CD4-positive, alpha-beta T cell (primary cell): ENCODE measurements at regions not wholly inside any gene's neighbourhood (a gene's known extent, or its start where the extent isn't known, plus 50 kb on each side); places are given as distances from the start of the nearest gene placed in this dataset.

Source experiments
- ATAC-seq: fragments of 200-7000 bp; cut with Tn5 transposase; one replicate; pipeline ENCODE4 v1.10.0; 2022; ENCODE audit warnings: mild to moderate bottlenecking; ENCODE audit not compliant: poor library complexity
- CTCF ChIA-PET: fragments of 350-600 bp; sonication (Branson Sonifier 250); formaldehyde crosslinking; loops from one replicate; lab custom pipeline; 2021; ENCODE audit warnings: antibody characterized with exemption, inconsistent platforms; lab: Charles Lee
- POLR2A ChIA-PET: fragments of 350-600 bp; sonication (Branson Sonifier 250); formaldehyde crosslinking; loops from one replicate; lab custom pipeline; 2021; ENCODE audit warnings: antibody characterized with exemption, inconsistent platforms; lab: Charles Lee
- DNase-seq, 14 experiments: peaks; one replicate each; pipeline ENCODE4 v3.0.0-alpha.2; 2013 to 2020; ENCODE audit warnings: mixed read lengths in 2 of 14
- H3K27ac ChIP-seq, 2 donors: one replicate each; pipeline versions ENCODE4 v1.5.1 to v1.7.0; 2013; ENCODE audit warnings: low read length in 2 of 2, low read depth in 1 of 2, mild to moderate bottlenecking in 1 of 2
- H3K27me3 ChIP-seq, 2 experiments: 1 replicate in 1 of 2; 2 replicates in 1 of 2; pipeline versions ENCODE4 v1.6.1 to v1.7.0; 2013; ENCODE audit warnings: low read length in 2 of 2, control low read depth in 1 of 2, mild to moderate bottlenecking in 1 of 2, moderate library complexity in 1 of 2; ENCODE audit not compliant: insufficient read depth in 2 of 2, control insufficient read depth in 1 of 2
- H3K36me3 ChIP-seq: one replicate; pipeline ENCODE4 v1.6.1; 2013; ENCODE audit warnings: low read length, control low read depth; ENCODE audit not compliant: insufficient read depth
- H3K4me1 ChIP-seq: one replicate; pipeline ENCODE4 v1.6.1; 2013; ENCODE audit warnings: low read length, control low read depth; ENCODE audit not compliant: insufficient read depth
- H3K4me3 ChIP-seq: one replicate; pipeline ENCODE4 v1.5.1; 2013; ENCODE audit warnings: mild to moderate bottlenecking, low read length, moderate library complexity
- H3K9me3 ChIP-seq, 2 experiments: 1 replicate in 1 of 2; 2 replicates in 1 of 2; pipeline versions ENCODE4 v1.6.1 to v1.7.0; 2013; ENCODE audit warnings: low read length in 2 of 2, mild to moderate bottlenecking in 2 of 2, control low read depth in 1 of 2, moderate library complexity in 1 of 2; ENCODE audit not compliant: control insufficient read depth in 1 of 2, insufficient read depth in 1 of 2
- H3K27ac Mint-ChIP-seq: one replicate; pipeline ENCODE4 v1.8.0; 2020; ENCODE audit warnings: mixed read lengths
- H3K27me3 Mint-ChIP-seq: one replicate; pipeline ENCODE4 v1.8.0; 2021; ENCODE audit warnings: mixed read lengths
- H3K36me3 Mint-ChIP-seq: one replicate; pipeline ENCODE4 v1.8.0; 2021; ENCODE audit warnings: low read depth, mixed read lengths
- H3K4me1 Mint-ChIP-seq: one replicate; pipeline ENCODE4 v1.8.0; 2021; ENCODE audit warnings: low read depth, mixed read lengths
- H3K4me3 Mint-ChIP-seq: one replicate; pipeline ENCODE4 v1.8.0; 2020; ENCODE audit warnings: mild to moderate bottlenecking, mixed read lengths
- H3K9me3 Mint-ChIP-seq: one replicate; pipeline ENCODE4 v1.8.0; 2020; ENCODE audit warnings: mixed read lengths
- CTCF ChIP-seq: fragments of 200-600 bp; IDR thresholded peaks from one replicate; pipeline ENCODE4 v1.8.0; 2022; ENCODE audit warnings: antibody characterized with exemption, mild to moderate bottlenecking
- intact Hi-C, 2 experiments: fragments of 100-400 bp; cut with DNase I in 1 of 2; cut with micrococcal nuclease in 1 of 2; formaldehyde crosslinking; loops; one replicate each; pipeline versions ENCODE4 v1.15.1 to v1.9.0; 2023 to 2025; cut with DNase I, micrococcal nuclease

- Histone ChIP-seq H3K36me3 (no peaks in the 10 kb centered on the region), H3K9me3 (no peaks in the 10 kb centered on the region), H3K27ac (no peak overlapping the region), H3K4me3 (no peak overlapping the region), H3K27me3 (no peaks in the 10 kb centered on the region), H3K4me1 (no peaks in the 10 kb centered on the region)
- no peaks in the 10 kb centered on the region for H3K4me1 Mint-ChIP-seq
- no peak for TF ChIP-seq CTCF
- no peak for DNase-seq
- ChIA-PET CTCF (no interaction called here), POLR2A (no interaction called here)
- H3K27me3 Mint-ChIP-seq, result no peaks in the 10 kb centered on the region
- ATAC-seq, result no peak
- intact Hi-C loops, result no loop called here
- peaks cover 10% of the 10 kb centered on the region for H3K9me3 Mint-ChIP-seq
- H3K27ac Mint-ChIP-seq, result no peak overlapping the region
- H3K4me3 Mint-ChIP-seq, result no peak overlapping the region
- H3K36me3 Mint-ChIP-seq, result no peaks in the 10 kb centered on the region
Observed at GRCh38 chr16:76956394-76956793, 234.6 kb upstream of the MON1B start.

GRCh38 chr16:76956841-76957240 lies 234.1 kb upstream of the MON1B start:
- no peak overlapping the region for H3K4me3 Mint-ChIP-seq

GRCh38 chr16:76959166-76959565 lies 231.8 kb upstream of the MON1B start:
- ChIA-PET CTCF (no interaction called here), POLR2A (no interaction called here)
- Histone ChIP-seq H3K36me3 (no peaks in the 10 kb centered on the region), H3K9me3 (peaks cover 0 to 1% of the 10 kb centered on the region in 2 experiments), H3K4me1 (no peaks in the 10 kb centered on the region), H3K27ac (no peak overlapping the region), H3K27me3 (no peaks in the 10 kb centered on the region), H3K4me3 (no peak overlapping the region)
- Mint-ChIP-seq H3K9me3 (peaks cover 10% of the 10 kb centered on the region), H3K4me3 (no peak overlapping the region), H3K4me1 (no peaks in the 10 kb centered on the region), H3K27ac (no peak overlapping the region), H3K36me3 (no peaks in the 10 kb centered on the region), H3K27me3 (no peaks in the 10 kb centered on the region)
- intact Hi-C loops, result no loop called here
- ATAC-seq (no peak), DNase-seq (no peak)
- TF ChIP-seq CTCF, result no peak

More at GRCh38 chr16:76956841-76957240, 234.1 kb upstream of the MON1B start:
- Mint-ChIP-seq H3K9me3 (peaks cover 10% of the 10 kb centered on the region), H3K27me3 (no peaks in the 10 kb centered on the region), H3K27ac (no peak overlapping the region), H3K4me1 (no peaks in the 10 kb centered on the region), H3K36me3 (no peaks in the 10 kb centered on the region)
- intact Hi-C loops, result no loop called here
- no peak for TF ChIP-seq CTCF
- DNase-seq (no peak), ATAC-seq (no peak)
- POLR2A ChIA-PET, result no interaction called here
- Histone ChIP-seq H3K27ac (no peak overlapping the region), H3K36me3 (no peaks in the 10 kb centered on the region), H3K27me3 (no peaks in the 10 kb centered on the region), H3K4me1 (no peaks in the 10 kb centered on the region), H3K9me3 (no peaks in the 10 kb centered on the region), H3K4me3 (no peak overlapping the region)
- CTCF ChIA-PET, result no interaction called here
